Testis (tissue), 2 donors: ENCODE measurements at regions not wholly inside any gene's neighbourhood (a gene's known extent, or its start where the extent isn't known, plus 50 kb on each side); places are given as distances from the start of the nearest gene placed in this dataset.

Experiments used
- CTCF ChIP-seq, 3 experiments: fragments of 450-650 bp in 2 of 3; fragments of 200-600 bp in 1 of 3; sonication (generic) in 1 of 3; IDR thresholded peaks; one replicate each; pipeline ENCODE4 v1.5.1; 2016 to 2019; ENCODE audit warnings: antibody characterized with exemption in 3 of 3, mild to moderate bottlenecking in 2 of 3, moderate library complexity in 1 of 3
- POLR2A ChIP-seq: fragments of 450-650 bp; IDR thresholded peaks from one replicate; pipeline ENCODE4 v1.6.1; 2017; ENCODE audit warnings: antibody characterized with exemption, mild to moderate bottlenecking, moderate library complexity

DNA sequence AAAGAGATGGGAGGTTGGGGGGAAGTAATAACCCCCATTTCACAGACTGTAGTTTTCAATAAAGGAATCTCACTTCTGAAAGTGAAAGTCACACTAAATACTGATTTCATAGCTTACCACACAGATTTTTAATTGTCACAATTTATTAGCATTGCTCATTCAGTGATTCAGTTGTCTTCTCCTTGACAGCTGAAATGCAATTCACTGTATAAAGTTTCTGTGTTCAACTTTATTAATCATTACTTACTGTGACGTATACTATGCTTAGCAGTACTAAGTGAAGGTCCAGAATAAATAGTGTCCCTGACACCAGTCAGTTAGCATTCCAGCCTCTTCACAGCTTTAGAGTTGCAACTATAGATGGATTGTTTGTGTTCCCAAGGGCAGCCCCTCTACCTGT lies 324.1 kb upstream of the CRIM1 start:
- no peak for TF ChIP-seq CTCF (IDR thresholded peaks at IDR 0.05)
- TF ChIP-seq POLR2A = no peak
